Cerebellar cortex (tissue), 1 donor: ENCODE measurements at regions not wholly inside any gene's neighbourhood (a gene's known extent, or its start where the extent isn't known, plus 50 kb on each side); places are given as distances from the start of the nearest gene placed in this dataset.
"Not testable (repeated sequence)": the region's sequence is repeated elsewhere in the genome, so short reads cannot be mapped to it uniquely, and the experiment has no call there.

Source experiments
- DNase-seq: peaks from one replicate; pipeline ENCODE4 v3.0.0-alpha.2; 2015; ENCODE audit warnings: low spot score

- no peak for DNase-seq
These were observed 201.3 kb upstream of the EXOC2 start for GRCh38 chr6:894274-894673.

GRCh38 chr6:890995-891394, 198.1 kb upstream of the EXOC2 start:
- DNase-seq = no peak

- DNase-seq = no peak
These were observed 197.3 kb upstream of the EXOC2 start for GRCh38 chr6:890201-890600.

GRCh38 chr6:887583-888235, 194.8 kb upstream of the EXOC2 start:
- no peak for DNase-seq

- DNase-seq = not testable (repeated sequence)
These were observed 193.2 kb upstream of the EXOC2 start for GRCh38 chr6:886116-886515.

GRCh38 chr6:885051-885590, 192.2 kb upstream of the EXOC2 start:
- no peak for DNase-seq

GRCh38 chr6:884570-884969, 191.6 kb upstream of the EXOC2 start:
- no peak for DNase-seq

GRCh38 chr6:882084-882598, 189.2 kb upstream of the EXOC2 start:
- no peak for DNase-seq

- DNase-seq = no peak
These were observed 185.2 kb upstream of the EXOC2 start for GRCh38 chr6:878179-878578.

- no peak for DNase-seq
These were observed 182.1 kb upstream of the EXOC2 start for GRCh38 chr6:875012-875411.

GRCh38 chr6:872570-873125, 179.7 kb upstream of the EXOC2 start:
- no peak for DNase-seq

GRCh38 chr6:871503-871902, 178.6 kb upstream of the EXOC2 start:
- no peak for DNase-seq

GRCh38 chr6:870096-870495, 177.2 kb upstream of the EXOC2 start:
- no peak for DNase-seq

GRCh38 chr6:868201-868600, 175.3 kb upstream of the EXOC2 start:
- DNase-seq = no peak

- DNase-seq = no peak
These were observed 174.4 kb upstream of the EXOC2 start for GRCh38 chr6:867378-867777.

- DNase-seq = no peak
These were observed 173.4 kb upstream of the EXOC2 start for GRCh38 chr6:866316-866715.

- DNase-seq = no peak
These were observed 172.9 kb upstream of the EXOC2 start for GRCh38 chr6:865846-866245.

GRCh38 chr6:863831-864230, 170.9 kb upstream of the EXOC2 start:
- no peak for DNase-seq

- not testable (repeated sequence) for DNase-seq
These were observed 170.2 kb upstream of the EXOC2 start for GRCh38 chr6:863127-863526.

- no peak for DNase-seq
These were observed 167.0 kb upstream of the EXOC2 start for GRCh38 chr6:859936-860335.

GRCh38 chr6:854406-855118, 161.6 kb upstream of the EXOC2 start:
- DNase-seq = no peak

- DNase-seq = not testable (repeated sequence)
These were observed 159.3 kb upstream of the EXOC2 start for GRCh38 chr6:852216-852615.

GRCh38 chr6:849075-849506, 156.2 kb upstream of the EXOC2 start:
- DNase-seq = no peak
